HEK293T (cell line): ENCODE measurements at regions not wholly inside any gene's neighbourhood (a gene's known extent, or its start where the extent isn't known, plus 50 kb on each side); places are given as distances from the start of the nearest gene placed in this dataset.

Experiments
- ARNT ChIP-seq: fragments of 450-650 bp; IDR thresholded peaks from 2 replicates; pipeline ENCODE4 v1.6.1; 2017; ENCODE audit warnings: mild to moderate bottlenecking
- BHLHE40 ChIP-seq: fragments of 450-650 bp; IDR thresholded peaks from 2 replicates; pipeline ENCODE4 v1.6.1; 2016; ENCODE audit warnings: mild to moderate bottlenecking, moderate library complexity, borderline replicate concordance
- CTBP1 ChIP-seq: fragments of 450-650 bp; IDR thresholded peaks from 2 replicates; pipeline ENCODE4 v1.6.1; 2016; ENCODE audit warnings: borderline replicate concordance
- ELF4 ChIP-seq: fragments of 450-650 bp; IDR thresholded peaks from 2 replicates; pipeline ENCODE4 v1.6.1; 2017; ENCODE audit warnings: antibody characterized with exemption
- FOXK2 ChIP-seq: fragments of 450-650 bp; IDR thresholded peaks from 2 replicates; pipeline ENCODE4 v1.6.1; 2016; ENCODE audit warnings: mild to moderate bottlenecking
- FOXM1 ChIP-seq: fragments of 450-650 bp; IDR thresholded peaks from 2 replicates; pipeline ENCODE4 v1.6.1; 2017; ENCODE audit warnings: mild to moderate bottlenecking, borderline replicate concordance
- HDGF ChIP-seq: fragments of 450-650 bp; IDR thresholded peaks from 2 replicates; pipeline ENCODE4 v1.6.1; 2017; ENCODE audit warnings: antibody characterized with exemption, borderline replicate concordance
- NFRKB ChIP-seq: fragments of 450-650 bp; IDR thresholded peaks from 2 replicates; pipeline ENCODE4 v1.6.1; 2016; ENCODE audit warnings: mild to moderate bottlenecking, moderate library complexity
- SP1 ChIP-seq: fragments of 450-650 bp; IDR thresholded peaks from 2 replicates; pipeline ENCODE4 v1.6.1; 2017
- SUZ12 ChIP-seq: fragments of 450-650 bp; IDR thresholded peaks from 2 replicates; pipeline ENCODE4 v1.6.1; 2016; ENCODE audit warnings: mild to moderate bottlenecking
- TARDBP ChIP-seq: fragments of 450-650 bp; IDR thresholded peaks from 2 replicates; pipeline ENCODE4 v1.6.1; 2016
- TF ChIP-seq, protein P1 (sequence below): fragments of 450-650 bp; IDR thresholded peaks from 2 replicates; pipeline ENCODE4 v1.6.1; 2016

DNA sequence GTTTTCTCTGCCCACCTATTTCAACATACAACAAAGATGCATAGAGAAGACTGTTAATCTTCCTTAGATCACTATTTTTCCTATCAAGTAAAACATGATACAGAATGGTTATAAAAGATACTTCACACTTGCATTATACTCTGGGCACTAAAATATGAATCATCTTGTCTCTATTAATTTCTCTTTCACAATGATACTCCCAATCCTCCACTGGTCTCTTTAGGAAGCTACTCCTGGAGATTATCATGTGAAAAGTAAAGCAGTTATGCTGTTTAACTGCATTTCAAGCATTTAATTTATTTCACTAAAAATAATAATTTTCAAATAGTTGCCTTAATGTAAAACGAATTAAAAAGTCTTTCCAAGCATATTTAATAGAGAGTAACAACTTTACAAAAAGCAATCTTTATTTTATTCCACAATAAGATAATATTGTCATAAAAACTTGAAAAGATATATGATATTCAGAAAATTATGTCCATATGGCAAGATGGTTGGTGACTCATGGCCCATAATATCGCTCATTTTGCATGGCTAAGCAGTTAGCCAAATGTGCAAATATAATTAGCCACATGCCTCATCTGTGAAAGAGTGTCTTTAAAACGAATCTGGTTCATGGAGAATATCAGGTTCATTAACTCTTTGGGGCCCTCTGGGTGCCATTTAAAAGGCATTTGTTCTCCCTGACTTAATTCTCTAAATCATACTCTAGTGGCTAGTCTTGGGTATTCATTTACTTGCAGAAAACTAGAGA lies 1569.0 kb upstream of the B3GALT2 start:
- TF ChIP-seq TARDBP: no peak
- TF ChIP-seq ARNT: no peak
- no peak for TF ChIP-seq SP1
- no peak for TF ChIP-seq HDGF
- no peak for TF ChIP-seq CTBP1
- TF ChIP-seq FOXM1: no peak
- TF ChIP-seq ELF4: no peak
- TF ChIP-seq SUZ12: no peak
- TF ChIP-seq, protein P1, sequence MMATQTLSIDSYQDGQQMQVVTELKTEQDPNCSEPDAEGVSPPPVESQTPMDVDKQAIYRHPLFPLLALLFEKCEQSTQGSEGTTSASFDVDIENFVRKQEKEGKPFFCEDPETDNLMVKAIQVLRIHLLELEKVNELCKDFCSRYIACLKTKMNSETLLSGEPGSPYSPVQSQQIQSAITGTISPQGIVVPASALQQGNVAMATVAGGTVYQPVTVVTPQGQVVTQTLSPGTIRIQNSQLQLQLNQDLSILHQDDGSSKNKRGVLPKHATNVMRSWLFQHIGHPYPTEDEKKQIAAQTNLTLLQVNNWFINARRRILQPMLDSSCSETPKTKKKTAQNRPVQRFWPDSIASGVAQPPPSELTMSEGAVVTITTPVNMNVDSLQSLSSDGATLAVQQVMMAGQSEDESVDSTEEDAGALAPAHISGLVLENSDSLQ: no peak
- TF ChIP-seq FOXK2: no peak
- no peak for TF ChIP-seq BHLHE40
- no peak for TF ChIP-seq NFRKB
